ENCODE measurements at regions not wholly inside any gene's neighbourhood (a gene's known extent, or its start where the extent isn't known, plus 50 kb on each side); places are given as distances from the start of the nearest gene placed in this dataset.

GRCh38 chr3:35224565-35225295 lies 414.6 kb upstream of the ARPP21 start:
- no peak for ATAC-seq (ENCODE audit: low read depth)
- H3K9me3 Mint-ChIP-seq (ENCODE audit: insufficient read depth) = no peaks in the 10 kb centered on the region
- Histone ChIP-seq H3K9me3 (ENCODE audit: control extremely low read depth in 1 of 3, control insufficient read depth in 2 of 3, insufficient read depth in 1 of 3, low read length in 2 of 3) (peaks cover 0 to 5% (median 0%) of the 10 kb centered on the region in 3 donors), H3K4me1 (ENCODE audit: control insufficient read depth in 2 of 2, insufficient read depth in 2 of 2, low read length in 2 of 2) (no peaks in the 10 kb centered on the region), H4K20me1 (ENCODE audit: control insufficient read depth, insufficient read depth, low read length, poor library complexity, severe bottlenecking) (no peaks in the 10 kb centered on the region), H3K9ac (ENCODE audit: low read length) (no peak overlapping the region), H3K27ac (ENCODE audit: low read length in 2 of 2) (no peak overlapping the region), H3K4me2 (replicated peaks; ENCODE audit: low read depth, low read length, poor library complexity, severe bottlenecking) (no peak overlapping the region), H3K79me2 (ENCODE audit: control insufficient read depth, insufficient read depth, low read length) (no peaks in the 10 kb centered on the region), H2AFZ (ENCODE audit: insufficient read depth, low read depth, low read length, poor library complexity, severe bottlenecking) (no peak overlapping the region), H3K36me3 (replicated peaks in 1 of 2; ENCODE audit: control extremely low read depth in 1 of 2, control insufficient read depth in 1 of 2, extremely low read depth in 1 of 2, insufficient read depth in 2 of 2, low read length in 1 of 2) (no peaks in the 10 kb centered on the region), H3K4me3 (ENCODE audit: control extremely low read depth in 1 of 5, extremely low read depth in 1 of 5, insufficient read depth in 1 of 5, low read depth in 2 of 5, low read length in 4 of 5) (no peak overlapping the region), H3K27me3 (replicated peaks in 1 of 4; ENCODE audit: control extremely low read depth in 1 of 4, control insufficient read depth in 3 of 4, insufficient read depth in 4 of 4, low read length in 3 of 4) (no peaks in the 10 kb centered on the region)
- H3K4me1 Mint-ChIP-seq = no peaks in the 10 kb centered on the region
- H3K27ac Mint-ChIP-seq = no peak overlapping the region
- DNase-seq = no peak
- no peak overlapping the region for H3K4me3 Mint-ChIP-seq
- no peak for TF ChIP-seq EZH2 (IDR thresholded peaks at IDR 0.05; ENCODE audit: borderline replicate concordance, insufficient read depth, low read depth, low read length, poor library complexity, severe bottlenecking)
- TF ChIP-seq, protein P1, sequence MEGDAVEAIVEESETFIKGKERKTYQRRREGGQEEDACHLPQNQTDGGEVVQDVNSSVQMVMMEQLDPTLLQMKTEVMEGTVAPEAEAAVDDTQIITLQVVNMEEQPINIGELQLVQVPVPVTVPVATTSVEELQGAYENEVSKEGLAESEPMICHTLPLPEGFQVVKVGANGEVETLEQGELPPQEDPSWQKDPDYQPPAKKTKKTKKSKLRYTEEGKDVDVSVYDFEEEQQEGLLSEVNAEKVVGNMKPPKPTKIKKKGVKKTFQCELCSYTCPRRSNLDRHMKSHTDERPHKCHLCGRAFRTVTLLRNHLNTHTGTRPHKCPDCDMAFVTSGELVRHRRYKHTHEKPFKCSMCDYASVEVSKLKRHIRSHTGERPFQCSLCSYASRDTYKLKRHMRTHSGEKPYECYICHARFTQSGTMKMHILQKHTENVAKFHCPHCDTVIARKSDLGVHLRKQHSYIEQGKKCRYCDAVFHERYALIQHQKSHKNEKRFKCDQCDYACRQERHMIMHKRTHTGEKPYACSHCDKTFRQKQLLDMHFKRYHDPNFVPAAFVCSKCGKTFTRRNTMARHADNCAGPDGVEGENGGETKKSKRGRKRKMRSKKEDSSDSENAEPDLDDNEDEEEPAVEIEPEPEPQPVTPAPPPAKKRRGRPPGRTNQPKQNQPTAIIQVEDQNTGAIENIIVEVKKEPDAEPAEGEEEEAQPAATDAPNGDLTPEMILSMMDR (IDR thresholded peaks at IDR 0.05) = no peak
- ChIA-PET CTCF (no interaction called here), POLR2A (no interaction called here)
- 79% methylated on average over 2 of the region's 3 CpGs for WGBS (ENCODE audit: insufficient coverage)
- intact Hi-C loops (cut with micrococcal nuclease) = no loop called here
- H3K27me3 Mint-ChIP-seq = no peaks in the 10 kb centered on the region

DNA sequence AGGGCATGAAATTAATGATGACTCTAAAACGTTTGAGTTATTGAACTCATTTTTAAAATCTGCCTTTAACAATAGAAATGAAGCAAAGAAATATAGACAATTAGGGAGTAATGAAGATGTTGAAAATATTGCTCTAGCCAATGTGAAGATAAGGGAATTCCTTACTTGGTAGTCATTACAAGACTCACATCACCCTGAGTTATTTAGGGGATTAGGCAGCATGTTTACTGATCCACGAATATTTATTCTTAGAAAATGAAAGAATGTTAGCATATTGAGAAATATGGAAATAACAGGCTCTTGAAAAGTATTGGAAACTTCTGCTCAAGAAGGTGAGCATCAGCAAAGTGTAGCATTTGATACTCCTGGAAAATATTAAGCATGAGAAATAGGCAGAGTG lies 398.1 kb upstream of the ARPP21 start:
- Histone ChIP-seq H2AFZ (ENCODE audit: insufficient read depth, low read depth, low read length, poor library complexity, severe bottlenecking) (no peak overlapping the region), H3K27ac (ENCODE audit: low read length in 2 of 2) (no peak overlapping the region), H3K9ac (ENCODE audit: low read length) (no peak overlapping the region), H3K79me2 (ENCODE audit: control insufficient read depth, insufficient read depth, low read length) (no peaks in the 10 kb centered on the region), H3K36me3 (replicated peaks in 1 of 2; ENCODE audit: control extremely low read depth in 1 of 2, control insufficient read depth in 1 of 2, extremely low read depth in 1 of 2, insufficient read depth in 2 of 2, low read length in 1 of 2) (no peaks in the 10 kb centered on the region), H3K27me3 (replicated peaks in 1 of 4; ENCODE audit: control extremely low read depth in 1 of 4, control insufficient read depth in 3 of 4, insufficient read depth in 4 of 4, low read length in 3 of 4) (no peaks in the 10 kb centered on the region), H4K20me1 (ENCODE audit: control insufficient read depth, insufficient read depth, low read length, poor library complexity, severe bottlenecking) (no peaks in the 10 kb centered on the region), H3K4me2 (replicated peaks; ENCODE audit: low read depth, low read length, poor library complexity, severe bottlenecking) (no peak overlapping the region), H3K4me3 (ENCODE audit: control extremely low read depth in 1 of 5, extremely low read depth in 1 of 5, insufficient read depth in 1 of 5, low read depth in 2 of 5, low read length in 4 of 5) (no peak overlapping the region), H3K9me3 (ENCODE audit: control extremely low read depth in 1 of 3, control insufficient read depth in 2 of 3, insufficient read depth in 1 of 3, low read length in 2 of 3) (peaks cover 0 to 3% (median 0%) of the 10 kb centered on the region in 3 donors), H3K4me1 (ENCODE audit: control insufficient read depth in 2 of 2, insufficient read depth in 2 of 2, low read length in 2 of 2) (no peaks in the 10 kb centered on the region)
- TF ChIP-seq, protein P1 (IDR thresholded peaks at IDR 0.05) = no peak
- TF ChIP-seq EZH2 (IDR thresholded peaks at IDR 0.05; ENCODE audit: borderline replicate concordance, insufficient read depth, low read depth, low read length, poor library complexity, severe bottlenecking) = no peak
- peaks cover 8% of the 10 kb centered on the region for H3K9me3 Mint-ChIP-seq (ENCODE audit: insufficient read depth)
- CTCF ChIA-PET = no interaction called here
- no peaks in the 10 kb centered on the region for H3K4me1 Mint-ChIP-seq
- ATAC-seq (ENCODE audit: low read depth) = no peak
- intact Hi-C loops (cut with micrococcal nuclease) = no loop called here
- no peak overlapping the region for H3K27ac Mint-ChIP-seq
- no peaks in the 10 kb centered on the region for H3K27me3 Mint-ChIP-seq
- no CpG with 5 or more reads among the region's 2 CpGs for WGBS (ENCODE audit: insufficient coverage)
- POLR2A ChIA-PET = no interaction called here
- DNase-seq = no peak
- no peak overlapping the region for H3K4me3 Mint-ChIP-seq
